ENCODE measurements at regions not wholly inside any gene's neighbourhood (a gene's known extent, or its start where the extent isn't known, plus 50 kb on each side); places are given as distances from the start of the nearest gene placed in this dataset.

DNA sequence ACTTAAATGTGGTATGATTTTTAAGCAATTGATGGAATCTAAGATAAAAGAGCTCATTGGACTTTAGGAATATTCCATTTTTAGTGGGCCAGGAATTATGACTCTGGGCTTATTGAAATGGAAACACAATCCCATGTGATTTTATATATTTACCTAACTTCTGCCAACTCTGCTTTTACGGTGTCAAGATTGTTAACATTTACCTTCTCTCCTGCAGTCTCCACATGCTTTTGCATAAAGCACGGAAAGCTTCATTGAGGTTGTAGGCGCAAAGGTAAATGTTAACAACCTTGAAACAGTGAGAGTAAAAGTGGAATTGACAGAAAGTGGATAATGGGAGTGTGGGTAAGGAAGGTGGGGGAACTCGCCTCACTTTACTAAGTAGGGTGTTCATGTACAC lies 468.1 kb downstream of the PMP22 start:
- no peak for DNase-seq

DNA sequence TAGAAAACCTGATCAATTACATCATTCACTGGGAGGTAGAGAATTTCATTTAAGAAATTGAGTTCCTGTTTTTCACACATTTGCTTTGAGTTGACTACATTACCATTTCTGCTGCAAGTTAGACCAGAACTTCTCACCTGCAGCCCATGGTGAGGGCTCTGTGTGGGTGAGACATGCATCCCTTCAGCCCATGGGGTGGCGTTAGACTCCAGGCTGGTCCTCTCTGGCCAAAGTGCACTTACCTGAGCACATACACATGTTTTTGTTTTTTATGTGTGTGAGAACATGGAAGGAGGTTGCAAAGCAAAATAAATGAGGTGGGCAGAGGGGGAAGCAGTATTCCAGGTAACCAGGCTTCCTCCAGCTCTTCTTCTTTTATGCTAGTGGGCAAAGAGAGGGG lies 470.2 kb downstream of the PMP22 start:
- DNase-seq: no peak

DNA sequence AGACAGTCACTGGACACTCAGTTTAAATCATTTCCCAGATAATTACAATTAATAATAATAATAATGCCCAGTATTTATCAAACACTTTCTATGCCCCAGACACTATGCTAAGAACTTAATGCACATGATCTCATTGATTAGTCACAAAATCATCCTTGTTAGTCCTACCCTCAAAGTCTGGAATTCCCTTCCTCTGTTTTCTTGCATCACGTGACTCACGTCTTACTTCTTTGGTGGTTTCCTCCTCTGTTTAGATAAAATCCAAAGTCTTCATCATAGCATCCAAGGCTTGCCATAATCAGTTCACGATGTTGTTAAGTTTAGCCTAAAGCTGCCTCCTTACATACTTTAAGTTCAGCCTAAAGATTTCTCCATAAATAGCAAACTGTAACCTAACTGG lies 471.9 kb downstream of the PMP22 start:
- DNase-seq: no peak

DNA sequence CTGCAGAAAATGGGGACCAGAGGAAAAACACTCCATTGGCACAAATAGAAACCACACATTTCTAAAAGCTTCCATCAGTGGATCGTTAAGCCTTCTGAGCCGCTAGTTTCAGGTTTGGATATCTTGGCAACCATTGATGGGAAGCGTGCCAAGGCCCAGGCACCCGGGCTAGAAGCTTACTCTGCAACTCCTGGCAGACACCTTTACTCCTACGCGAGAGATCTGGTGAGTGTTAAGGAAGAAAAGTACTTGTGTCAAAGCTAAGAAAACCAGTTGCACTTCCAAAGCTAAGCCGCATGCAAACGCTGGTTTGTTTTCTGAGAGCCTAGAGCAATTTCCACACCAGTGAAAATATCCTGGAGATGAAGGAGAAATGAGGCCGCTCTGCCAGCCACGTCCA lies 472.4 kb downstream of the PMP22 start:
- no peak for DNase-seq

DNA sequence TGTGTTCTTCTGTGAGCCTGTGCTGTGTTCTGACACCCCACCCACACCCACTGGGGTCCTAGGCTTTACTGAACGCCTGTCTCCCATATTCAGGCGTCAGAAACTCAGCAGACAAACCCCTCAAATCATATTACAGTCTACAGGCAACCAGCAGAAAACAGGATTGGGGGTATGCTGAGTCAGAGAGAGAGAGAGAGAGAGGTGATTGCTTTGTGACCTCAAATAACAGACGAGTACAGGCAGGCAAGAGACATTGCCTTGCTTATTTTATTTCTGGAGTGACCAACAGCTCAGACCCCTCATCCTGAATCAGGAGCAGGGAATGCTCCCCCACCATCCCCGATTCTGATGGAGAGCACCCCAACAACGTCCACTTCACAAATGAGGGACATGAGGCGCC lies 473.9 kb downstream of the PMP22 start:
- no peak for DNase-seq

DNA sequence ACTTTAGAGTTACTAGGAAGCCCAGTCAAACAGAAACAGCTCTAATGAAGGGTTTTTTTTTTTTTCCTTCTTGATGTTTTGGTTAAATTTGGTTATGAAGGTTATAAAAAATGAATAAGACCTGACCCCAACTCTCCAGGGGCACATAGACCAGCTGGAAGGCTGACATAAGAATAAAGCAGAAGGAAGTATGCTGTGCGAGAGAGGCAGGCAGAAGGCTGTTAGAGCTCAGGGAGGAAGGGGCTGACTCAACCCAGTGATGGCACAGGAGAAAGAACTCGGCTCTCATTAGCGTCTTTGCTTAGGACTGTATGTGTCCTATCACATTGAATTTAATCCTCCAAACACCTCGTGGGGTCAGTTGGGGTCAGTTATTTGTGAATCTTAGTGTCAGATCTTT lies 474.6 kb downstream of the PMP22 start:
- no peak for DNase-seq

DNA sequence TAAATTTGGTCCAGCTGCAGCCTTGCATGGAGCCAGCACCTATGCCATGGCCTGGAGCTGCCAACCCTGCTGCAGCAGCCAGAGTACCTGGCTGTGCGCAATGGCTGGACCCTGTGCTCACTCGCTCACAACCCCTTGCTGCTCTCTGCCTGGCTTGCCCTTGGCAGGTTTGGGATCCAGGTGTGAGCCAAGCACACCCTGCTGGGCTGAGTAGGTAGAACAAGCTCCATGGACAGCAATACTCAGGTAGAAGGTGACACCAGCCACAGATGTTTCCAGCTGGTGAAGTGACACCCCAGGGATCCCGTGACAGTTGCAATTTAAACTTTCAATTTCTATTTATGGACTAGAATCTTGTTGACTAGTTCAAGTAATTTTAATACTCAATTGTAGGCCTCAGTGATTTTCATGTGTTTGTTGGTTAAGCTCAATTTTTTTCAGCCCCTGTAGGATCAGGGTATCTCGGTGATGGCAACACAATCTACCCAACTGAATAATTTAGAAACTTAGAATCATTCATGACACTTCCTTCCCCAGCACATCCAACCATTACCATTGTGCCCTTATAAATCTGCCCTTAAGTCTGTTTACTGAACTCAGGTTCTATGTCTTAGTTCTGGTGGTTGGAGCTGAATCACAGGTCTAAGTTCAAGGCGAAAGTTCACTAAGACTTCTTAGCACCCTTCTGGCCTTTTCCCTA lies 480.0 kb downstream of the PMP22 start:
- peak; percentile 68 for DNase-seq

DNA sequence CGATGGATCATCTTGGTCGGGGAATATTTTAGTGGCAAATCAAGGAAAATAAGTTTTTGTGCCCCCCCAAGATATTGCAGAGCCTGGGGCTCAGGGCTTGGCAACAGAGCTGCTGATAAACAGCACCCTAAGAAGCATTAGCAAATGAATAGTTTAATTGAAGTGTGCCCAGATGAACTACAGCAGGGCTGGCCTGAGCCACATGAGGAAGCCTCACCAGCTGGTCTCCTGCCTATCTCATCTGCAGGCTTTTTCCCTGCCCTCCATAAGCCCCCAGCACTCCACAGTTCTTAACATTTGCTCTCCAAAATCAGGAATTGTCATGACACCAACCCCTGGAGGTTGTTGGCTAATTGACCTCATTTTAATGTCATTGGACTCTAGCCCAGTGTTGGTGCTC lies 480.2 kb downstream of the HS3ST3B1 start:
- DNase-seq: no peak

DNA sequence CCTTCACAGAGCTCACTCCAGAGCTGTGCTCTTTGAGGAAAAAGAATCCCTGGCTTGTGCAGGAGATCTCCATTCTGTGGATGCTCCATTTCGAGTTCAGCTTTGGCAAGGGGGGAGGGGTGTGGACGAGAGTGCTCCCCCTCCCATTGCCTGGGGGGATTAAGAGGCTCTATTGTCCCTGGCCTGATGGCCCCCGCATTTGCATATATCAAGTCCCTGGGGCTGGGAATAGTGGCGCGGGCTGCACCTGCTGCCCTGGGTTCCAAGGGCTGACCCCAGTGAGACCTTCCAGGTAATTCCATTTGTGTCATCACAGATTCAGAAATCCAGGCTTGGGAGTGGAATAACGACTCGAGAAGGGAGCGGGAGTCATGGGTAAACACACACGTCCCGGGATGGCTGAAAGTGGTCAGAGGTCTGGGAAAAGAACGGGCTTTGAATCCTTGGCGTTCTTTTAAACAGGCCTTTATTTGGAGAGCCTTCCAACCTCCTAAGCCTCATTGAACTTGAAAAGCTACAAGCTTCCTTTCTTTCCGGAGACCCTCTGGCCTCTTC lies 479.3 kb downstream of the HS3ST3B1 start:
- no peak for DNase-seq

DNA sequence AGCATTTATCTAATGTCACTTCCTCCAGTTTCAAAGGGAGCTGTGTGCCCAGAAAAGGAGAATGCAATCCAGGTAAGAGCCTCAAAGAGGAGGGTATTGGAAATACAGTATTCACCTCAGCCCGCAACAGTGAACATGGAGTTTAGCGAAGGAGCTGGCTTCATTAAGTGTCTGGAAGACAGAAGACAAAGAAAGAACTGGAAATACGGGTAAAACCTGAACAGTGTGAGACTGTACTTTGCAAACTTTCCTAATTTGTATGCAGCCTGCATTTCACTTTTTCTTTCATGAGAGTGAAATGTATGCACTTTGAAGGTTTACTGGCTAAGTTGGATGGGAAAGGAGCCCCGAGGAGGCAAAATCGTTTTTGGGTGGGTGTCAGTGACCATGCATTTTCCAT lies 478.4 kb downstream of the HS3ST3B1 start:
- no peak for DNase-seq

DNA sequence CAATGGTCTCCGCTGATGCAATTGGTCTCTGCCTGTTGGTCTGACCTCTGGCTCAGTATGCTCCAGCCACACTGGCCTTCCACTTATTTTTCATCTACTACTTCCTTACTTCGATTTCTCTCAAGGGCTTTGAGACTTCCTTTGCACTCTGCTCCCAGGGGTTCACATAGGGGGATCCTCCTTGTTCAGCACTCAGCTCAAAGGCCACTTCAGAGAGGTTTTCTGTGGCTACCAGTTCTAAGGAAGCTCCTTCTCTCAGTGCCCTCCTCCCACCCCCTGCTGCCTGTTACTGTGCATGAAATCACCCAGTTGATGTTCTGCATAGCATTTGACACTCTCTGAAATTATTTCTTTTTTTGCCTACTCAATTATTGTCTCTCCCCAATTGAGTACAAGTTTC lies 476.4 kb downstream of the HS3ST3B1 start:
- DNase-seq: no peak

DNA sequence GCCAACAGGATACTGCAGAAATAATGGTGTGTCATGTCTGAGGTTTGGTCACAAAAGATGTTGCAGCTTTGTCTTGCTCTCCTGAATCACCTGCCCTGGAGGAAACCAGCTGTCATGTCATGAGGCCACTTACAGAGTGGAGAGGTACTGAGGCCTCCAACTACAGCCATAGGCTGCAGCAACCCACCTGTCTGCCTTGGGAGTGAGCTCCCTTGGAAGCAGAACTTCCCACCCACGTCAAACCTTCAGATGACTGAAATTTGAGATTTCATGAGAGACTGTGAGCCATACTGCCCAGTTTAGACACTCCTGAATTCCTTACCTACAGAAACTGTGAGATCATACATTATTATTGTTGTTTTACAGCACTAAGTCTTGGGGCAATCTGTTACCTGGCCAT lies 475.9 kb downstream of the HS3ST3B1 start:
- DNase-seq: no peak

DNA sequence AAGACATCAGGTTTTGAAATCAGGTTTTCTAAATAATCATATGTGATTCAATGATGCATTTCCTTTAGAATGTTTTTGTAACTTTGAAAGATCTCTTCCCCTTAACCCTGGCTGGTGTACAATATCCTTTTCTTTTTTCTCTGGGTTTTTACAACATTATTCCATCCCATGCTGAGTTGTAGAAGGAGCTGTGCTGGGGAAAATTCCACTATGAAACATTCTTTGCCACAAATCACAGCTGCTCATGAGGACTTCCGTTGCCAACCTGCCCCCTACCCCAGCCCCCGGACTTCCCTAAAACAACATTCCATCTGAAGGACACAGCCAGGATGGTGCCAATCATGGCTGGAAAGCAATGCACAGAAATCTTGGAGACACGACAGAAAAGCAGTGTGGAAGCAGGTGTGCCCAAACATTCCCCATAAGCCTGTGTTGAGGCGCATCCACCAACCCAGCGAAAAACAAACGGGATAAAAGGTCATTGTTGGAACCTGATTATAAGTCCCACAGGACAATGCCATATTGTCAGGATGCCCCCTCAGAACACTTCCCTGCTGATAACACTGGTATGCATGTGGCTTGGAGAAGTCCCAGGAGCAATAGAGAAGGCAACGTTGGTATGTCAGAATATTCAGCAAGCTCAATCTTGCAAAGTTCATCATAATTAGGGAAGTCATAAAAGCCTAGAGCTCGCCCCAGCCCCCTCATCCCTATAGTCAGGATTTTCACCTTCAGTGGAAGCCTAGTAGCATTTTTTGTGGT lies 475.0 kb downstream of the HS3ST3B1 start:
- DNase-seq: no peak

DNA sequence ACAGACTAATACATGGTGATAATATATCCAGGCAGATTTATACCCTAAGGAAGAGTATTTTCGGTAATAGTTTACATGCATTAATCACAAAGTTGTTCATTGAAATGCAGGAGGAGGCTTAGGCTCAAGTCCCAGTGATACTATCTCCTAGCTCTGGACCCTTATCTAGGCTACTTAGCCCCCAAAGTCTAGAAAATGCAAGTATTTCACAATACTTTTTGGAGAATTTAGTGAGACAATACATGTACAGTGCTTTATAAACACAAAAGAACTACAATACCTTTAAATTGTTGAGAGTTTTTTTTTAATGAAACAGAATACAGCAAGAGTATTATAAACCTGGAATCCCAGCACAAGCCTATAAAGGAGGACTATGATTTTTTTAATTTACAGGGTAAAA lies 473.9 kb downstream of the HS3ST3B1 start:
- no peak for DNase-seq

DNA sequence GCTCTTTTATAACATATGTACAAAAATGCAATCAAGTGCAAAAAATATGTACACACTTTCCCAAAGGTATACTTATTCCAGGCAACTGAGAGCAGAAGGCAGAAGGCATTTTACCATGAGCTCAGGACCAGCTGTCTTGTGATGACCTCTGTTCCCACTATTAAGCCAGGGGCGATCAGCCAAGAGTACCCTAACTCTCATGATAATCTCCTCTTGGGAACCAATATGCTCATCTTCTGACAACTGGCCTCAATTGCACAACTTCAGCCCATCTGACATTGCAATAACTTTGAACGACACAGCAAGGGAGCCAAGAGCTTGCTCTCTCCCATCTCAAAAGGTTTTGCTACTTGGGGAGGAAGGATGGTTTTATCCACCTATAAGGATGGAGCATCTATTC lies 471.9 kb downstream of the HS3ST3B1 start:
- DNase-seq: no peak

DNA sequence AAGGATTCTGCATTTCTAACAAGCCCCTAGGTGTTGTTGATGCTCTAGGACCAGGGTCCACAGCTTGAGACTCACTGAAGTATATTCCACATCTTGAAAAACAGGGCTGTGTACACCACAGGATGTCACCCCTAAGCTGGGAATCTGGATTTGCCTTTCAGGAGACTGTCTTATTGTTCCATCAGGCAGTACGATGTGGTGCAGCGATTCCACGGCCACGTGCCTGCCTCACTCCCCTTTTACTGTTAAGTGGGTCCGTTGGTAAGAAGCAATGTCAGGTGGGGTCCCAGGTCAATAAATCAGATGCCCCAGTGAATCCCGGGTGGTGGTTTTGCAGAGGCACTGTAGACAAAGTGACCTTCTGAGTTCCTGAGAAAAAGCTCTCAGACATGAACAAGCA lies 470.7 kb downstream of the HS3ST3B1 start:
- no peak for DNase-seq

DNA sequence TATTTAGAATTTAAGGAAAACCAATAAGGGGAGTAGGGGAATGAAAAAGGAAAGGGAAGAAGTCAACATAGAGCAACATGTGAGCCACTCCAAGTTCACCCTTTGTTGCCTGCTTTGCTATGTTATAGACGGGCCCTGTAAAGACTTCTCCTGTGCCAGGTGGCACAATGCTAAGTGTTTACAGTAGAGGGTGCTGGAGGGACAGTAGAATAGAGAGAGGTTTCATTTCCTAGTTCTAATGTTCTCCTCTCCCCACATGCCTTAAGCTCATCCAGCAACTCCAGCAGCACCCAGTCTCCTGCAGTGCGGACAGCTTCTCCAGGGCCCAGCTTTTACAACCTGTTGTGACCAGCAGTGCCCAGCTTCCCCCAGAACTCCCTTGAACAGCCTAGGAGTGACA lies 468.0 kb downstream of the HS3ST3B1 start:
- no peak for DNase-seq

DNA sequence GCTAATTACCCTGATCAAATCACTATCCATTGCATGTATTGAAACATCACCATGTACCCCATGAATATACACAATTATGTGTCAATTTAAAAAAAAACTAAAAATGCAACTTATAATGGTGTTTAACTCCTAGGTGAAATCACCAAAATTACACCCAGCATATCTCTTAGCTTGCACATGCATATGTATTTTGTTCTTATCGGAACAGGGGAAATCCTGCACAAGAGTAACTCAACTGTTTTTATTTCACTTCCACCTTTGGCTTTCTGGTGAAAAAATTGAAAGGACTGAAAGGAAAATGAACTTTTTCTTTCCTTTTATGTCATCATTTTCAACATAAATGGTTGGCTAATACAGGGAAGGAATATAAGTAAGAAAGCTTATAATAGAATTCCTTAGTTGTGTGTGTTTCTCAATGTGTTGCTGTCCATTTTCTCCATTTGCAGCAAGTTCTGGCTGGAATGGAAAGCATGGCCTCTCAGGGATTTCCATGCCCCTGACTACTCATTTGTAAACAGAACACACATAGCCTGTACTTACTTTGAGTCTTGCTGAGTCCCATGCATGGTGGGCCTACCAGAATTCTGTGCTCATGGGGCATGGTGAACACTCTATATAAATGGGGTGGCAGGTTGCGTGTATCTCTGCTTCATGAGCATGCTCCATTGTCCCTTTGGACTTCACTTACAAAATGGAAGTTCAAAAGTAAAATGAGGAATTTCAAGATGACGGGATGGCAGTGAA lies 462.0 kb downstream of the HS3ST3B1 start:
- no peak for DNase-seq

DNA sequence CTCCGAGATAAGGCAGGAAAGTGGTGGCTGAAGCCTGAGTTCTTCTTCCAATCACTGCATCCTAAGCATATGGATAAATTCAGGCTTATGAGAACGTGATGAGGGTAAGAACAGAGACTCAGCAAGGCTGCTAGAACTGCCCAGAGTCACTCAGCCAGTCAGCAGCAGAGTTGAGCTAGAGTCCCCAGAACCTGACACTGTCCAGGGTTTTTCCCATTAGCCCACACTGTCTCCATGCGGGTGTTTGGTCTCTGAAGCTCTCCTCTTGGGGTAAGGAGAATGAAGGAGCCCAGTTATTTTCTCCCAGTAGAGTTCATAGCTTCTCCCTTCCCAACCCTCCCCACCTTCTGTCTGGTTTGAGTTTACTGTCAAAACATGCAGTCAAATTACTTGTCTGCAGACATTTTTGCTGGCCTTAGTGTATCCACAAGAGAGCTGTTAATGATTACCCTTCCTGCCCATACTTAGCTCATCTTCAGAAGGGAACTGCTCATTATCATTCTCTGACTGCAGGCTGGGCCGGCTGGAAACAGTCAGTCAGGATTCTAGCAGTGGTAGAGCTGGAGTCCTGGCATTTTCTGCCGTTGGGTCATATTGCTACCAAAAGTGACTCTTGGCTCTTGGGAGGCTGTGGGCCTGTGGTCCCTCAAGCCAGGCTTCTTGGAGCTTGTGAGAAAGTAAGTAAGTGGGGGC lies 460.0 kb downstream of the HS3ST3B1 start:
- no peak for DNase-seq

DNA sequence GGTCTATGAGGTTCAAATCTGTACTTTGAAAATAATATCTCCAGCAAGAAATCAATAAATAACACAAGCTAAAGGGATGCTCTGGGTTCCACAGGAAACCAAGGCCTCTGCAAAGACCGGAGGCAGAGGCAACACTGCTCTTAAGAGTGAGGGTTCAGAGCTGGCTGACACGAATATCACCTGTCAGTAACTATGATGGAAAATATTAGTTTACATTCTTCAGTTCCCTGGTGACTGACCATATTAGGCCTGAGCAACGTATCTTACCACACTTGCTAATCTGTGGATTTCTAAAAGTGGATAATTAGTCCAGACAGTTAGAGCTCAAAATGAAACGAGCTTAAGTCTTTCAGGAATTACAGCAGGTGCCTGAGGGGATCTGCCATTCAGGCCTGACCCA lies 459.3 kb downstream of the HS3ST3B1 start:
- DNase-seq: no peak

DNA sequence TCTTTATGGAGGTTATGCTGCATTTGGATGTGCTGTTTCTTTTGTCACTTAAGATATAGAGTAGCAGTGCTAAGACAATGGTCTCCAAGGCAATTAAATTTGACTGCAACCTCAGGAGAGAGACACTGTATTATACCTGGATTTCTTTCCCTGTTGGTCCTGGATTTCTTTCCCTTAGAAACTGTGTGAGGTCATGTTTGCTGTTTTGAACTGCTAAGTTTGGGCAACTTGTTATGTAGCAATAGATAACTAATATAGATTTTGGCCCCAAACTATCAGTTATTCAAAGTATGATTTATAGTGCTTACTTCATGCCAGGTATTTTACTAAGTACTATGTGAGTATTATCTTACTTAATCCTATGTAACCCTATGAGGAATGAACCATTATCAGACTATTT lies 458.4 kb downstream of the HS3ST3B1 start:
- DNase-seq: no peak

DNA sequence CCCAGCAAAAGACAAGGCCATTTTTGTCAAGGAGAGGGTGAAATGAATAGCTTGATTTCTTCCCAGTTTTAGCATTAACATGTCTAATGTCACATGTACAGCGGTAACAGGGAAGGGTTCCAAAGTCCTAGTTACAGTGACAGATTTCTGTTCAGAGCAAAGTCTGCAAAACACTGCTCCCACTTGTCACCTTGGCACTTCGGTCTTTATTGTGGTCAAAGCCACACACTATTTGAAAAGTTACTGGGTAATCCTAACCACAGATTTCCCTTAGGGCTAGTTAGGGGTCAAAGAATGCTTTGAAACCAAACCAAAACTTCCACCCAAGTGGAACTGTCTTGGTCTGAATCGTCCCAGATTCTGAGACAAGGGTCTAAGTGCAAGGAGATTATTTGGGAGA lies 455.6 kb downstream of the HS3ST3B1 start:
- DNase-seq: no peak

DNA sequence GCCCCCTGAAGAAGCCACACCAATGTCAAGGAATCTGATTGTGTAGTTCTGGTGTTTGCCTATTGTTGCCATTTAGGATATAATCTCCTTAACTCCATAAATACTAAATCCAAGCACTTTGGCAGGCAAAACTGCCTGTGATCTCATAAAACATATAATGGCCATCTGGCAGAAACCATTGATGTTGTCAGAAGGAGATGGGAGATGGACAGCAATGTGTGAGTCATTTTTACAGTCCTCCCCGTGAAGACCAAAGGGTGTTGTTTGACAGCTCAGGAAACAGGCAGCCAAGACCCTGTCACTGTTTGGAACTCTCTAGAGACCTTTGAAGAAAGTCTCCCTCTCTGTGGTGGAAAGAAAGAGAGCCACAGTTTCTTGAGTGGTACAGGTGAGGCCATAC lies 454.1 kb downstream of the HS3ST3B1 start:
- DNase-seq: no peak

Measured in activated effector memory CD4-positive, alpha-beta T cell treated with anti-CD3 and anti-CD28 coated beads, Interleukin-2, amount 50 U/mL, for 16 hours (primary cell).